GM19324 (cell line): ENCODE measurements at regions not wholly inside any gene's neighbourhood (a gene's known extent, or its start where the extent isn't known, plus 50 kb on each side); places are given as distances from the start of the nearest gene placed in this dataset.

Source experiments
- ATAC-seq: cut with Tn5 transposase; IDR thresholded peaks from one replicate; pipeline ENCODE4 v1.9.1; 2021; ENCODE audit warnings: mild to moderate bottlenecking, moderate library complexity; ENCODE audit not compliant: unreplicated experiment, low FRiP score

- ATAC-seq, result no peak
Observed at GRCh38 chr12:18897823-18898222, 159.9 kb downstream of the CAPZA3 start.

- ATAC-seq, result no peak
Observed at GRCh38 chr12:18898470-18898869, 160.6 kb downstream of the CAPZA3 start.

DNA sequence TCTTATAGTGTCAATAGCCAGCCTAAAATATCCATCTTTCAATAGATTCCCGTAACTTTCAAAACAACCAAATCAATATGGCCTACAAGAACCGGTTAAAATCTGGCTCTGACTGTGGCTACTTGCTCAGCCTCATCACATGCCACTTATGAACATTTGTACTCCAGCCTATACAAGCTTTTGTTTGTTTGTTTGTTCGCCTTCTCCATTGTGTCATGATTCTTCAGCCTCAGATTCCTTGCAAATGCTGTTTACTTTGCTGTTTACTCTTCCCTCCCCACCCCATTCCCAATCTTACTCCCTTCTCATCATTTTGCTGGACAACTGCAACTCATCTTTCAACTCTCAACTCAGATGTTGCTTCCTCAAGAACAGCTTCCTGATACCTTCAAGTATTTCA, 161.2 kb downstream of the CAPZA3 start:
- no peak for ATAC-seq

- ATAC-seq, result no peak
Observed at GRCh38 chr12:18899678-18900317, 161.9 kb downstream of the CAPZA3 start.

GRCh38 chr12:18905134-18905533, 167.2 kb downstream of the CAPZA3 start:
- no peak for ATAC-seq

DNA sequence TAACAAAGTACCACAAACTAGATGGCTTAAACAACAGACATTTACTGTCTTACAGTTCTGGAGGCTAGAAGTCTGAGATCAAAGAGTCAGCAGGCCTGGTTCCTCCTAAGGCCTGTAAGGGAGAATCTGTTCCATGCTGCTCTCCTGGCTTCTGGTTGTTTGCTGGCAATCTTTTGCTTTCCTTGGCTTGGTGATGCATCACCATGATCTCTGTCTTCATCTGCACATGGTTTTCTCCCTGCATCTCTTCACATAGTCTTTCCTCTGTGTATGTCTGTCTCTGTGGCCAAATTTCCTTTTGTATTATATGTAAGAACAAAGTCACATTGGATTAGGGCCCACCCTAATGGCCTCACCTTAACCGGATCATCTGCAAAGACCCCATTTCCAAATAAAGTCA, 168.5 kb downstream of the CAPZA3 start:
- ATAC-seq, result no peak

DNA sequence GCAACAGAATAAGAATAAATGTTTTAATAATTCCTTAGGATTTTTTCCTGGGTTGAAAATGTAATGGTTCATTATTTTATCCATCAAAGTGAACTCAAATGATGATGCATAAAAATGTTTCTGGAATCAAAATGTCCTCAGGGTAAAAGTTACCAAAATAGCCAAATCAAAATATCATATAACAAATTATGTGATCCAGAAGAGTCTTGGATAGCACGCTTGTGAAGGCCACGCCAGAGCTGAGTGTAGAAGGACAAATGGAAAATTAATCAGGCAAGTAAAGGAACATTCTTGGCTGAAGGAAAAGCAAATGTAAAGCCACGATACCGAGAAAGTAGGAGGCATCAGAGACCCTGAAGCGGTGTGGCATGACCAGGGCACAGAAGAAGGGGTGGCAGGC, 169.2 kb downstream of the CAPZA3 start:
- no peak for ATAC-seq

DNA sequence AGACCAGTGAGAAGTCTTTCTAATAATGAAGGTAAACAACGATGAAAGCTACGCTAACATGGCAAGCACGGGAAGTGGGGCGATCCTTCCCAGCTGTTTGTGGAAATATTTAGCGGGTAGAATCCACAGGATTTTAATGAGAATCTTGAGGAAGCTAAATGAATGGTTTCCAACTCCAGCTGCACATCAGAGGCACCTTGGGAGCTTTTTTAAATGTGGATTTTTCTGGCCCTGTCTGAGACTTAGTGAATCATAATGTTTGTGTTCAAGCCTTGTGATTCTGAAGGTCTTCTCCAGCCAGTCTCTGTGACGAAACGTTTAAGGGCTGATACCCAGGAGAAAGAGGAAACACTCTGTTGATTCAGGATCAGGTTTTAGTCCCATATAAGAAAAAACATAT, 169.8 kb downstream of the CAPZA3 start:
- ATAC-seq, result no peak

GRCh38 chr12:18908191-18908590, 170.3 kb downstream of the CAPZA3 start:
- no peak for ATAC-seq

DNA sequence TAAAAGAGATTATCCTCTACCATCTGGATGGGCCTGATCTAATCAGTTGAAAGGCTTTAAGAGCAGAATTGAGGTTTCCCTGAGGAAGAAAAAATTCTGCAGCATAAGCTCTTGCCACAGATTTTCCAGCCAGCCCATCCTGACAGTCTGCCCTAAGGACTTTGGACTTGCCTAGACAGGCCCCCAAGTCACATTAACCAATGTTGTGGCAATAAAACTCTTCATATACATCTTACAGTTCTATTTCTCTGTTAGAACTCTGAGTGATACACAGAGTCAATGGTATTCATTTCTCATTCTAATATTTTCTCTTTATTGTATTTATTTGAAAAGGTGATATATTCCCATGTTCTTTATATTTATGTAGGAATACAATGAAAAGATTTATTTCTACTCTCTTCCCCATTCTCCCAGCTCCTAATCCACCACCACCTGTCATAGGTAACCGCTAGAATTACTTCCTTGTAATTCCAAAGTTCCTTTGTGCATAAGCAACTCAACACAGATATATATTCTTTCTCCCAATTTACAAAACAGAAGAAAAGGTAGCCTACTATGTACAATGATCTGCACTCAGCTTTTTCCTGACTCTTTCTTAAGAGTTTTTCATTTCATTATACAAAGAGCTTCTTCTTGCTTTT, 182.1 kb downstream of the CAPZA3 start:
- ATAC-seq, result no peak

DNA sequence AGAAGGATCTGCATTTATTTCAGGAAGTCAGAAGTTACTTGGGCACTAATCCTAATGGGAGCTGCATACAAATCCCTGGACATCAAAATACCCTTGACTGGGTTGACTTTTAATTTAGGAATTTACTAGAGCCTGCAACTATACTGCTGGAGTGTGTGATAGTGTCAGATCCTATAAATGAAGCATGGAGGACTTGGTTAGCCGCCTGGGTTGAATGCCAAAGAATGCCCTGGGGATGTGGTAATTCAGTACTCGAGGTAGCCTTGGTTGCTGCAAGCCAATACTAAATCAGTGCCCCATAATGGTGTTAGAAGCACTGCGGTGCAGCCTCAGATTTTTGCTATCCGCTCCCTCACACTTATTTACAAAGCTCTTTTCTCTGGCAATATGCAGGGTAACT, 184.9 kb downstream of the CAPZA3 start:
- ATAC-seq, result no peak

GRCh38 chr12:18923721-18924120, 185.8 kb downstream of the CAPZA3 start:
- no peak for ATAC-seq

DNA sequence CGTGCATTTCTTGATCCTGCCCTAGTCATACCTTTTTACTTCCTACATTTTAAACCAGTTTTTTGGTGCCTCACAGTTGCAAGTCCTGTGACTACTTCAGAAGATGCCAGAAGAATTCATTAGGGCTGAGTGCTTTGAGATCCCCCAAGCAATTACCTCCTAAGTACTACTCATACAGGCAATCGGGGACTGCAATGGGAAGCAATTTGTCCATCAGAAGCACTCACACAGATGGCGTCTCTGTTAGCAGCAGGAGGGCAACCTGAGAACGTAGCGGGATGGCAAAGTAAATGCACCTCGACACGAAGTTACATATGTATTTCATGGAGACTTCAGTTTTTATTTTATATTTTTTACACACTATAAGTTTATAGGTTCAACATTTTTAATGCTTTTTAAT, 188.3 kb downstream of the CAPZA3 start:
- ATAC-seq, result no peak

DNA sequence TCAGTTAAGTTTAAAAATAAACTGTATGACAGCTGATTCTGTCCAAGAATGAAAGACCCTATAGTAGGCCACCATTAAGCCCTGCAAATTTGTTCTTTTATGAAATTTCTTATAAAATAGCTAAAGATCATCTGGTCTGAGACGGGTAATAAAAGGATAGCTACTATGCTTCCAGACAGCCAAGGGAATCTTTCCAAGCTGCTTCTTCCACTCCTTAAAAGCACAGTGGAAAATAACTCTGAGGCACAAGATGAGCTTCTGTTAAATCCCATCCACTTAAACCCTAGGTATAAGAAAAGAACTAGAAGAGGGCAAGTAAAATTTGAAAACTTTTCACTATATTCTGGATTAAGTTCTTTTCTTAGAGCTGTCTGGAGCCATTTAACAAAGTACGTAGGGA, 194.3 kb downstream of the CAPZA3 start:
- ATAC-seq, result no peak

DNA sequence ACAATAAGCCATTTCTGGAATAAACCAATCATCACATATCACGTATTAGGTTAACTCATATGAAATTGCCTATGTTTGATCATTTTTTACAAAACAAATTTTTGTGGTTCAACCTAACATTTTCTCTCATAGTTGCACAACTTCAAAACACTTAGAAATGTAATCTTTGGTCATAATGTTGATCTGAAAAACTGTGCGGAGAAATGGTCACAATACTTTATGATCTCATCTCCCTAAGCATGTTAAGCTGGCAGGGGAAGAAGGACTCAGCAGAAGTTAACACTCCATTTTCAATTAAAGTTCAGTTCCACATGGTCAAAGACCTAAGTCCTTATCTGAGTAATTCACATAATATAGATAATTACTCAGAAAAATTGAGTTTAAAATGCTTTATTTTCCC, 194.8 kb downstream of the CAPZA3 start:
- no peak for ATAC-seq

- ATAC-seq, result no peak
Observed at GRCh38 chr12:18935371-18935965, 194.1 kb upstream of the PLEKHA5 start.

GRCh38 chr12:18939051-18939450, 190.5 kb upstream of the PLEKHA5 start:
- no peak for ATAC-seq

DNA sequence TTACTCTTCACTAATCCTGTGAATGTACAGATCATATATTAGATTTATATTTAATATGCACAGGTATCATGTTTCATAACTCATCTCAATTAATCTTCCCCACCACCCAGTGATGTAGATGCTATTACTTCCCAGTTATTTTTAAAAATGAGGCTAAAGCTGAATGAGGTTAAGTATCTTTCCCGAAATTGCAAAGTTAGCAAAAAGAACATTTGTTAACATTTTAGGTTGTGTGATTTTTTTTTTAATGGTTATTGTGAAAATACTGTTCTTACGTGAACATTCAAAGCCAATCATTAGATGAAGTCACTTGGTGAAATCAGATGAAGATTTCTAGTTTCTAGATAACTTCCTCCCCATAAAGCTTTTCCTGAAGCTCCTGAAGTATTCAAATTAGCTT, 186.9 kb upstream of the PLEKHA5 start:
- ATAC-seq, result no peak

- ATAC-seq, result no peak
Observed at GRCh38 chr12:18943200-18943599, 186.3 kb upstream of the PLEKHA5 start.

GRCh38 chr12:18946106-18946505, 183.4 kb upstream of the PLEKHA5 start:
- no peak for ATAC-seq

GRCh38 chr12:18951218-18951617, 178.3 kb upstream of the PLEKHA5 start:
- ATAC-seq, result no peak

DNA sequence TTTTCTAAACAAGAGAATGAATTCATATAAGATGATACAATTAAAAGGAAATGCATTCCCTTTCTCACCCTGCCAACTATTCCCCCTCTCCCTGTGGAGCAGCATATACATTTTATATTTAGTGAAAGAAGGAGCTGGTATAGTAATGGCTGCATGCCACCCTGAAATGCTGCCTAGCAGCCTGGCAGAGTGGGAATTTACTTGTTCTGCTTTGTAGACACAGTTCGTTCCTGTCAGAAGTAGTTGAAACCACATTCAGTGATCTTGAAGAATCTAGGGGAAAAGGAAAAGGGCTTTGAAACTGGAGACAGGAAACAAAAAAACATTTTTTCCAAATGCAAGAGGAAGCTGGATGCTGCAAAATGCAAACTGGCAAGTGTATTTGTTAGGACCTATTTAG, 176.0 kb upstream of the PLEKHA5 start:
- ATAC-seq, result no peak
